ENCODE measurements at regions not wholly inside any gene's neighbourhood (a gene's known extent, or its start where the extent isn't known, plus 50 kb on each side); places are given as distances from the start of the nearest gene placed in this dataset.

DNA sequence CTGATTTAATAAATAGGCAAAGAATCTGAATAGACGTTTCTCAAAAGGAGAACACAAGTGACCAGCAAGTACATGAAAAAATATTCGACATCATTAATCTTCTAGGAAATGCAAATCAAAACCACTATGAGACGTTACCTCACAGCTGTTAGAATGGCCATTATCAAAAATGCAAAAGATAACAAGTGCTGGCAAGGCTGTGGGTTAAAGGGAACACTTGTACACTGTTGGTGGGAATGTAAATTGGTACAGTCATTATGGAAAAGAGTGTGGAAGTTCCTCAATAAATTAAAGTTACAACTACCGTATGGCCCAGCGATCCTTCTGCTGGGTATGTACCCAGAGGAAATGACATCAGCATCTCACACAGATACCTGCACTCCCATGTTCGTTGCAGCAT, 253.9 kb upstream of the BMP2 start:
- H3K4me3 ChIP-seq (ENCODE audit: low read depth, low read length) = no peak overlapping the region
- TF ChIP-seq, protein P1, sequence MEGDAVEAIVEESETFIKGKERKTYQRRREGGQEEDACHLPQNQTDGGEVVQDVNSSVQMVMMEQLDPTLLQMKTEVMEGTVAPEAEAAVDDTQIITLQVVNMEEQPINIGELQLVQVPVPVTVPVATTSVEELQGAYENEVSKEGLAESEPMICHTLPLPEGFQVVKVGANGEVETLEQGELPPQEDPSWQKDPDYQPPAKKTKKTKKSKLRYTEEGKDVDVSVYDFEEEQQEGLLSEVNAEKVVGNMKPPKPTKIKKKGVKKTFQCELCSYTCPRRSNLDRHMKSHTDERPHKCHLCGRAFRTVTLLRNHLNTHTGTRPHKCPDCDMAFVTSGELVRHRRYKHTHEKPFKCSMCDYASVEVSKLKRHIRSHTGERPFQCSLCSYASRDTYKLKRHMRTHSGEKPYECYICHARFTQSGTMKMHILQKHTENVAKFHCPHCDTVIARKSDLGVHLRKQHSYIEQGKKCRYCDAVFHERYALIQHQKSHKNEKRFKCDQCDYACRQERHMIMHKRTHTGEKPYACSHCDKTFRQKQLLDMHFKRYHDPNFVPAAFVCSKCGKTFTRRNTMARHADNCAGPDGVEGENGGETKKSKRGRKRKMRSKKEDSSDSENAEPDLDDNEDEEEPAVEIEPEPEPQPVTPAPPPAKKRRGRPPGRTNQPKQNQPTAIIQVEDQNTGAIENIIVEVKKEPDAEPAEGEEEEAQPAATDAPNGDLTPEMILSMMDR (IDR thresholded peaks at IDR 0.05; ENCODE audit: borderline replicate concordance, insufficient read depth, low read depth, low read length) = no peak

DNA sequence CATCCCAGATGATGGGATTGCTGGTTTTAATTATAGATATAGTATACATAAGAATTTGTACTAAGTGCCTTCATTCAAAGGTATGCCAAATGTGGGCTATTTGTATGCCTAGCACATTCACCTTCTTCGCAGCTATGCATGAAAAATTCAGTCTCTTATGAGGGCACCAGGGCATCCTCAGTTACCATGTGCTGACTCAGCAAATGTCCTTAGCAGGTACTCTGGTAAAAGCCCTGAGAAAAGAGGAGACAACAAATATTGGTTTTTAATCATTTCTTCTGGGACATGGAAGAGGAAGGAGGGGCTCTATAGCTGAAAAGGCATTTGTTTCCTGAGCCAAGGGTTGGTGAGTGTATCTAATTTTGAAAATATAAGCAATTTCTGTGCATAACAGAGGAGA, 258.1 kb upstream of the BMP2 start:
- no peak overlapping the region for H3K4me3 ChIP-seq (ENCODE audit: low read depth, low read length)
- TF ChIP-seq, protein P1 (IDR thresholded peaks at IDR 0.05; ENCODE audit: borderline replicate concordance, insufficient read depth, low read depth, low read length) = no peak

DNA sequence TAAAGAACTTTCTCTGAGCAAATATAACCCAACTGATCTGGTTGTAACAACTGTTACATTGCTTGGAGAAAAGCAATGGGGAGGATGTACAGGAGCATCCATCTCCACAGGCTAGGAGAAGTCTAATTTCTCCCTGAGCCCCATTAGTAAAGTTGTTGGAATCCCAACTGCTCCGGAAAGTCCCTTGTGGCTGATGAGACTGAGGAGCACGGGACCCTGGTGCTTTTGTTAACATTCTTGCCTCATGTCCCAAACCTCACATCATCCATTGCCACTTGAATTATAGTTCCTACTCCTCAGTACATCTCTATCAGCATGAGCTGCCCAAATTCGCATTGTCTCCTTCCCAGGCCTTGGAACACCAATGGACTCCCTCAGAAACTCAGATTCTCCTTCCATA, 260.6 kb upstream of the BMP2 start:
- H3K4me3 ChIP-seq (ENCODE audit: low read depth, low read length) = no peak overlapping the region
- TF ChIP-seq, protein P1 (IDR thresholded peaks at IDR 0.05; ENCODE audit: borderline replicate concordance, insufficient read depth, low read depth, low read length) = no peak

DNA sequence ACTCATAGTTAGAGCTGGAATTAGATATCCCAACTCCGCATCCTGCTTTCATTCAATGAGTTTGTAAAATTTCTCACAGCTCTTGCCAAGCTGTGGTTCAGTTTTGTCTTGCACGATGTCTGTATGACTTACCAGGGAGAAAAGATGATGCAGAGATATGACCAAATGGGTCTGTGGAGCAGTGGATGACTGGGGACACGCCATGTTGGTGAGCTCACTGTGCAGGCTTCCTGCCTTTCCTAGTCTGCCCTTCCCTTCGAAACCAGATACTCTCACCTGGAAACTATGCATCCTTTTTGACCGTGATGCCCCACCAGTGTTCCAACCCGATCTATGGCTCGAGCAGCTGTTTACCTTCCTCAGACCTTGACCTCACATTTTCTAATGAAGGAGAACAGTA, 262.7 kb upstream of the BMP2 start:
- H3K4me3 ChIP-seq (ENCODE audit: low read depth, low read length) = no peak overlapping the region
- TF ChIP-seq, protein P1 (IDR thresholded peaks at IDR 0.05; ENCODE audit: borderline replicate concordance, insufficient read depth, low read depth, low read length) = no peak

DNA sequence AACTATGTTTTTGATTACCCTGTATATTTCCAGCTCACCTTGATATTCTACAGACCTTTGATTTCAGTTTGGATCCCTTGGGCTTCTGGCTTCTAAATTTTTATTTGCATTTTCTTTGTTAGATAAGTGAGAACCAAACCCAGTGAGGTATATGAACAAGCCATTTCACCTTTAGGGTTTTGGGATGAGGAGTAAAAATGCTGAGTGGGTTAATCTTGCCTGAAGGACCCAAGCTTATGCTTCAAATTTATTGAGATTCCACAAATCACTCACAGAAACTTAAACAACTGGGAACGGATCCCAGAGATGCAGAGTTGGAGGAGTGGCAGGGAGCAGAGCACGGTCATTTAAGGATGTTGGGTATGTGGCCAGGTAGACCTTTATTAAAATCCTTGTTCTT, 263.3 kb upstream of the BMP2 start:
- H3K4me3 ChIP-seq (ENCODE audit: low read depth, low read length) = no peak overlapping the region
- TF ChIP-seq, protein P1 (IDR thresholded peaks at IDR 0.05; ENCODE audit: borderline replicate concordance, insufficient read depth, low read depth, low read length) = no peak

DNA sequence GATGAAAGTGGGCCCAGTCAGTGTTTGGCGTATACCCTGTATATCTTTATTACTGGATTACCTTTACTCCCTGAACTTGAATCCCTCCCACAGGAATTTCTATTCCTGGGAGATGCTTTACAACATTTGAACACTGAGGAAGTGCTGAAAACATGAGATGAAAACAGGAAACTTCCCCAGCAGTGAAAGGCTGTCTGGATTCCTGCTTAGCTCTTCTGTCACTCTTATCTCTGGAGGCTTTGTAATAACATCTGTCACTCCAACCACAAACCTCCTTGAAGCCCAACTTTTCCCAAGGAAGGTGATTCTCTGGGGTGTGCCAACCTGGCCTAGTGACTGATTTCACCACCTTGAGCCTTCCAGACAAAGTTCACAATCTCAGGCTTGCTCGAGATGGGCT, 264.5 kb upstream of the BMP2 start:
- TF ChIP-seq, protein P1 (IDR thresholded peaks at IDR 0.05; ENCODE audit: borderline replicate concordance, insufficient read depth, low read depth, low read length) = no peak
- H3K4me3 ChIP-seq (ENCODE audit: low read depth, low read length) = no peak overlapping the region

DNA sequence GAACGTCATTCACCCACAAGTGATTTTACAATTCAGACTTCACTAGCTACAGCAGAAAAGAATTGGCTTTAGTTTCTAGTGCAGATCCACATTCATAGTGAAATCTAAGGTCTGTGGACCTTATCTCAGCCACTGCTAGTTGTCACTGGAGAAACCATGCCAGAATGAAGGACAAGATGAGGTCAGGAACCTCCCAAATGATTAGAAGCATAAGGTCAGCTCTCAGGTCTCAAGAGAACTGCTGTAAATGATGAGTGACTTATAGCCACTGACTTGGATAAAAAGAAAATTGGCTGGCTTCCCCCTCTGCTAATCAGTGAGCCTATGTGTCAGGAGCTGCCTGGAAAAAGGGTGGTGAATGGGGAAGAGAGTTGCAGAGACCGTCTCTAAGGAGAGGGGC, 265.3 kb upstream of the BMP2 start:
- H3K4me3 ChIP-seq (ENCODE audit: low read depth, low read length) = no peak overlapping the region
- TF ChIP-seq, protein P1 (IDR thresholded peaks at IDR 0.05; ENCODE audit: borderline replicate concordance, insufficient read depth, low read depth, low read length) = no peak

All from GM12875 (cell line).